GM23248 (cell line): ENCODE measurements at regions not wholly inside any gene's neighbourhood (a gene's known extent, or its start where the extent isn't known, plus 50 kb on each side); places are given as distances from the start of the nearest gene placed in this dataset.

Source experiments
- DNase-seq: peaks from one replicate; pipeline ENCODE4 v3.0.0-alpha.2; 2015
- H2AFZ ChIP-seq: fragments of 200-600 bp; sonication (generic); 2 replicates; pipeline ENCODE4 v1.6.1; 2016; ENCODE audit warnings: antibody characterized with exemption
- H3F3A ChIP-seq: fragments of 200-600 bp; sonication (generic); 2 replicates; pipeline ENCODE4 v1.6.1; 2016; ENCODE audit warnings: mild to moderate bottlenecking, antibody characterized with exemption, mixed run types; ENCODE audit not compliant: insufficient read depth
- H3K27ac ChIP-seq: fragments of 200-600 bp; sonication (generic); 2 replicates; pipeline ENCODE4 v1.5.1; 2016; ENCODE audit warnings: mild to moderate bottlenecking
- H3K27me3 ChIP-seq: fragments of 200-600 bp; sonication (generic); replicated peaks from 2 replicates; pipeline ENCODE4 v1.6.1; 2016; ENCODE audit warnings: mild to moderate bottlenecking; ENCODE audit not compliant: insufficient read depth
- H3K36me3 ChIP-seq: fragments of 200-600 bp; sonication (generic); 2 replicates; pipeline ENCODE4 v1.6.1; 2016; ENCODE audit warnings: low read depth, mild to moderate bottlenecking
- H3K4me1 ChIP-seq: fragments of 200-600 bp; sonication (generic); 2 replicates; pipeline ENCODE4 v1.6.1; 2016; ENCODE audit warnings: mild to moderate bottlenecking; ENCODE audit not compliant: insufficient read depth
- H3K4me2 ChIP-seq: fragments of 200-600 bp; sonication (generic); one replicate; pipeline ENCODE4 v1.6.1; 2016; ENCODE audit warnings: mild to moderate bottlenecking; ENCODE audit not compliant: unreplicated experiment
- H3K4me3 ChIP-seq: fragments of 200-600 bp; sonication (generic); 2 replicates; pipeline ENCODE4 v1.5.1; 2016; ENCODE audit warnings: mild to moderate bottlenecking
- H3K79me2 ChIP-seq: fragments of 200-600 bp; sonication (generic); 2 replicates; pipeline ENCODE4 v1.6.1; 2016; ENCODE audit warnings: mild to moderate bottlenecking; ENCODE audit not compliant: insufficient read depth
- H3K9ac ChIP-seq: fragments of 200-600 bp; sonication (generic); 2 replicates; pipeline ENCODE4 v1.6.1; 2016; ENCODE audit warnings: mild to moderate bottlenecking
- H3K9me2 ChIP-seq: fragments of 200-600 bp; sonication (generic); 2 replicates; pipeline ENCODE4 v1.6.1; 2016; ENCODE audit warnings: mixed run types, mild to moderate bottlenecking, moderate library complexity; ENCODE audit not compliant: insufficient read depth
- H3K9me3 ChIP-seq: fragments of 200-600 bp; sonication (generic); one replicate; pipeline ENCODE4 v1.6.1; 2017; ENCODE audit warnings: low read depth
- H4K20me1 ChIP-seq: fragments of 200-600 bp; sonication (generic); 2 replicates; pipeline ENCODE4 v1.6.0; 2016; ENCODE audit not compliant: insufficient read depth
- EZH2 ChIP-seq: fragments of 200-600 bp; sonication (generic); IDR thresholded peaks from 2 replicates; pipeline ENCODE4 v1.6.1; 2018; ENCODE audit warnings: antibody characterized with exemption, mild to moderate bottlenecking; ENCODE audit not compliant: insufficient read depth, poor library complexity, severe bottlenecking
- EZH2phosphoT487 ChIP-seq: fragments of 200-600 bp; sonication (generic); IDR thresholded peaks from 2 replicates; pipeline ENCODE4 v1.6.1; 2018; ENCODE audit warnings: antibody characterized with exemption, moderate library complexity, mild to moderate bottlenecking, low read depth; ENCODE audit not compliant: insufficient read depth
- WGBS, 2 experiments: methylation state at CpG; one replicate each; pipeline ENCODE4 v1.1.6; 2015 to 2017; ENCODE audit warnings: low lambda C conversion rate in 2 of 2, low coverage in 1 of 2; ENCODE audit errors: missing lambda C conversion rate in 2 of 2; 5-methylcytosine and 5-hydroxymethylcytosine counted together
- in situ Hi-C: fragments of 300-500 bp; cut with MboI; formaldehyde crosslinking; loops from 2 replicates; pipeline ENCODE4 v1.15.0; 2020

DNA sequence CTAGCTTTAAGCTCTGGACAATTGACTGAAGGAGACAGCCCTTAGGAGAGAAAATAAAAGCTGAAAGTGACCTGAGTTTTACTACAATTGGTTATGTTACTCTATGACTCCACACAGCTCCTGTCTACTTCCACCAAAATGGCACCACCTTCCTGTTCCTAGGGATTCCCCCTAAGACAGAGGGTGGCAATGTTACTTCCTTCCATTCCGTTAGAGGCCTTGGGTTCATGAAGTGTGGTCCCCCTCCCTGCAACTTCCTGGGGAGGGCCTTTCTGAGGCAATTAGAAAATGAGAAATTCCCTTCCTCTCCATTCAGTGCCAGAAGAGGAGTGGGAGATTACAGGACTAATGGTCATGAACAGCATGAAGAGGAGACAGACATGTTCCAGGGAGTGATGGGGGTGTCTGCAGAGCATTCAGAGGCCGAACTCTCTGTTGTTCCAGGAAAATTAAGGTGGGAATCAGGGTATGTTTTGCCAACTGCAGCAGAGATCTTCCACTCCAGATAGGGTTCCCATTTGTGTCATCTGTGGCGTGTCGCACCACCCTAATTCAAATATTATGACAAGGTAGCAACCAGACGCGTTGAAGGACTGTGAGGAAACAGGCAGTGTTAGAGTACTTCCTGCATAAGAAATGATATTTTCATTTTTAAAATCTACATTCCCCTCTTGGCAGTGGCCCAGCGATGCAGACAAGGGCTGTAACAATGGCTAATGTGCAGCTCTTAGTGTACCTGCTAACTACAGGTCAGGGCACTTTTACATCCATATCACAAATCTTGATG lies 53.1 kb upstream of the TRIM67 start:
- no peaks in the 10 kb centered on the region for H3K27me3 ChIP-seq
- no peaks in the 10 kb centered on the region for H3K4me1 ChIP-seq
- no peaks in the 10 kb centered on the region for H3K79me2 ChIP-seq
- no peak overlapping the region for H3K4me2 ChIP-seq
- H3K4me3 ChIP-seq = no peak overlapping the region
- H3K9me2 ChIP-seq = no peaks in the 10 kb centered on the region
- no peak for DNase-seq
- no peak overlapping the region for H2AFZ ChIP-seq
- in situ Hi-C loops = no loop called here
- no peak overlapping the region for H3K27ac ChIP-seq
- no peak for TF ChIP-seq EZH2phosphoT487
- TF ChIP-seq EZH2 = no peak
- no peaks in the 10 kb centered on the region for H3F3A ChIP-seq
- H4K20me1 ChIP-seq = no peaks in the 10 kb centered on the region
- H3K36me3 ChIP-seq = no peaks in the 10 kb centered on the region
- no peaks in the 10 kb centered on the region for H3K9me3 ChIP-seq
- H3K9ac ChIP-seq = no peak overlapping the region
- 49 to 54% methylated on average over 7 of the region's 7 CpGs for WGBS, 2 experiments

- Histone ChIP-seq H3K36me3 (no peaks in the 10 kb centered on the region), H3K4me2 (no peak overlapping the region)
These were observed 54.1 kb upstream of the TRIM67 start for GRCh38 chr1:231107600-231108326.

DNA sequence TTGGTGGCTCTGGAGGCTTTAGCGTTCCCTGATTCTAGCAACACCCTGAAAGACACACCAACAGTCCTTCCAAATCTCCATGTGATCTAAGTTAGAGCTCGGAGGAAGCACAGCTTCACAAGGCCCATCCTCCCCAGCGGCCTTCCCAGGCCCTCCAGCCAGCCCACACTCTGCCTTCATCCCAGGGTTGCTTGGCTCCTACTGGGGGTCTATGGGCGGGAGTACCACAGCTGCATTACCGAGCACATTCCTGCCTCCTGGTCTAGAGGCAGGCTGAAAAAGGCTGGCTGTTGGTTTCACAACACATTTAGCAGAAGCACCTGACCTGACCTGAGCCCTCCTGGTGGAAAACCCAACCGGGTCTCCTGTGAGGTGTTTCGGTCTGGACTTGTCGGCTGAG lies 54.7 kb upstream of the TRIM67 start:
- in situ Hi-C loops = no loop called here
- no peak for DNase-seq
- 53 to 64% methylated on average over 8 of the region's 8 CpGs for WGBS, 2 experiments
- Histone ChIP-seq H3K9me3 (no peaks in the 10 kb centered on the region), H3K27me3 (no peaks in the 10 kb centered on the region), H3K9me2 (no peaks in the 10 kb centered on the region), H3K27ac (no peak overlapping the region), H3K9ac (no peak overlapping the region), H3K36me3 (no peaks in the 10 kb centered on the region), H3K4me2 (no peak overlapping the region), H3K4me1 (no peaks in the 10 kb centered on the region), H3K79me2 (no peaks in the 10 kb centered on the region), H3K4me3 (no peak overlapping the region), H3F3A (no peaks in the 10 kb centered on the region), H4K20me1 (no peaks in the 10 kb centered on the region), H2AFZ (no peak overlapping the region)
- no peak for TF ChIP-seq EZH2phosphoT487
- TF ChIP-seq EZH2 = no peak

More at GRCh38 chr1:231107600-231108326, 54.1 kb upstream of the TRIM67 start:
- no peaks in the 10 kb centered on the region for H3K4me1 ChIP-seq
- no peaks in the 10 kb centered on the region for H4K20me1 ChIP-seq
- no peak overlapping the region for H3K27ac ChIP-seq
- H3K79me2 ChIP-seq = no peaks in the 10 kb centered on the region
- no peak overlapping the region for H3K9ac ChIP-seq
- 56% methylated on average over 12 of the region's 12 CpGs for WGBS, 2 experiments
- H3K27me3 ChIP-seq = no peaks in the 10 kb centered on the region
- no peak overlapping the region for H2AFZ ChIP-seq
- in situ Hi-C loops = no loop called here
- H3F3A ChIP-seq = no peaks in the 10 kb centered on the region
- no peak for DNase-seq
- no peaks in the 10 kb centered on the region for H3K9me2 ChIP-seq
- no peak overlapping the region for H3K4me3 ChIP-seq
- TF ChIP-seq EZH2 (no peak), EZH2phosphoT487 (no peak)
- H3K9me3 ChIP-seq = no peaks in the 10 kb centered on the region

GRCh38 chr1:231106347-231106746 lies 55.5 kb upstream of the TRIM67 start:
- H3K9ac ChIP-seq = no peak overlapping the region
- no peak for TF ChIP-seq EZH2phosphoT487
- no peak for TF ChIP-seq EZH2
- WGBS, 2 experiments = 8 to 18% methylated on average over 5 of the region's 5 CpGs
- in situ Hi-C loops = no loop called here
- no peak for DNase-seq
- no peaks in the 10 kb centered on the region for H4K20me1 ChIP-seq
- no peaks in the 10 kb centered on the region for H3K36me3 ChIP-seq
- no peak overlapping the region for H3K27ac ChIP-seq
- no peak overlapping the region for H2AFZ ChIP-seq
- no peaks in the 10 kb centered on the region for H3K4me1 ChIP-seq
- no peak overlapping the region for H3K4me3 ChIP-seq
- no peaks in the 10 kb centered on the region for H3K79me2 ChIP-seq
- no peaks in the 10 kb centered on the region for H3K9me2 ChIP-seq
- no peaks in the 10 kb centered on the region for H3F3A ChIP-seq
- no peak overlapping the region for H3K4me2 ChIP-seq
- no peaks in the 10 kb centered on the region for H3K9me3 ChIP-seq
- no peaks in the 10 kb centered on the region for H3K27me3 ChIP-seq
